GM18502 (cell line): ENCODE measurements at regions not wholly inside any gene's neighbourhood (a gene's known extent, or its start where the extent isn't known, plus 50 kb on each side); places are given as distances from the start of the nearest gene placed in this dataset.
"Not testable (repeated sequence)": the region's sequence is repeated elsewhere in the genome, so short reads cannot be mapped to it uniquely, and the experiment has no call there.

Experiments
- ATAC-seq: cut with Tn5 transposase; IDR thresholded peaks from one replicate; pipeline ENCODE4 v1.9.1; 2021; ENCODE audit warnings: mild to moderate bottlenecking; ENCODE audit not compliant: unreplicated experiment, poor library complexity

GRCh38 chr3:105296182-105296822 lies 70.4 kb upstream of the ALCAM start:
- not testable (repeated sequence) for ATAC-seq

DNA sequence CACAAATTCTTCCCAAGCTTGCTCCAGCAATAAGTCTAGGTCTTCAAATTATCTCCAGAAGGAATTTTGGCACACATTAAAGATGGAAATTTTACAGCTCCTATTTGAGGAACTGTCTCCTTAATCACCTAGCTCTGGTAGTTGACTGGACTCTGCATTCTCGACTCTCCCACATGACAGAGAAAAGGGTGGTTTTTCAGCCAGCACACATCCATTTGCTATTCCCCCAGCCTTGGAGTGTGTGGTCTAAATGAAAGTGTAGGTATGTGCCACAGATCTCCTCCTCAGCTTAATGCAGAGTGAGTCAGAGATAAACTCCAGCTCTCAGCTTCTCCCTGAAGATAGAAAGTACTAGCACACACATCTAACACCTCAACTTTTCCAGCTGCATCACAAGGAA lies 62.2 kb upstream of the ALCAM start:
- ATAC-seq: no peak

GRCh38 chr3:105315144-105315543 lies 51.6 kb upstream of the ALCAM start:
- no peak for ATAC-seq

DNA sequence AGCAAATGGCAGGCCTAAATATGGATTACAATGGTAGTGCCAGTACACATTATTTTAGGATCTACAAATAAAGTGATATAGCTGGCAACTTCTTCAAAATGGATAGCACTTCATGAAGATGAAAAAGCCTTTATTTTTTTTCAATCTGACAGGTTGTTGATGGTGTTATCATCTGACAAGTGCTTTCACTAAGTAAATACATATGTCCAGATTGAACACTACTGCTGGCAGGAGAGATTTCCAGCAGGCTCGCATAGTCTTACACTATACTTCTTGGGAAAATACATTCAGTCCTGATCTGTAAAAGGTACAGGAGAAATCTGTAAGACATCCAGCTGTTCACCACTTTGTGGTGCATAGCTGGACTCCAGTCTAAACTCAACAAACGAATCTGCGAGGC lies 50.9 kb upstream of the ALCAM start:
- no peak for ATAC-seq

DNA sequence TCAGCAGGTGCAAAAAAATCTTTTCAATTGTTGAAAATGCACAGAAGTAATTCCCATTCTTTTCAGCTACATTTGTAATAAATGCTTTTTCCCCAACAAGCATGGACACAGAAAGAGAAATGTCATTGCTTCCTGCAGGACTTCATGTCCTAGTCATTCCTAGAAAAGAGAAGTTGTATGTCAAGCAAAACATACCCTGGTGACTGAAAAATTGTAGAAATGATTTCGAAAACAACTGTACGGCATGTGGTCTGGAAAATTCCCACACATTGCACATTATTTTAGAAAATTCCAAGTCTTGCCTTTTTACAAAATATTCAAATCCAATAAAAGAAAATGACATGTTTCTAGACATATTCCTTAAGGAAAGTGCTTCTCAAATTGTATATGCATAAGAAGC lies 50.4 kb upstream of the ALCAM start:
- ATAC-seq: no peak
